Suprapubic skin (tissue), 4 donors: ENCODE measurements at regions not wholly inside any gene's neighbourhood (a gene's known extent, or its start where the extent isn't known, plus 50 kb on each side); places are given as distances from the start of the nearest gene placed in this dataset.

ENCODE experiments used
- DNase-seq, 2 donors: peaks; one replicate each; pipeline ENCODE4 v3.0.0-alpha.2; 2019; ENCODE audit warnings: low spot score in 2 of 2
- H3K27ac ChIP-seq: fragments of 200-600 bp; sonication (generic); one replicate; pipeline ENCODE4 v1.5.1; 2019
- H3K27me3 ChIP-seq: fragments of 200-600 bp; sonication (generic); one replicate; pipeline ENCODE4 v1.5.1; 2019
- H3K36me3 ChIP-seq: fragments of 200-600 bp; sonication (generic); one replicate; pipeline ENCODE4 v1.5.1; 2019
- H3K4me1 ChIP-seq: fragments of 200-600 bp; sonication (generic); one replicate; pipeline ENCODE4 v1.5.1; 2019
- H3K4me3 ChIP-seq: fragments of 200-600 bp; sonication (generic); one replicate; pipeline ENCODE4 v1.5.1; 2019; ENCODE audit warnings: mild to moderate bottlenecking
- H3K9me3 ChIP-seq: fragments of 200-600 bp; sonication (generic); one replicate; pipeline ENCODE4 v1.5.1; 2019
- EP300 ChIP-seq: sonication (generic); formaldehyde crosslinking; IDR thresholded peaks from one replicate; pipeline ENCODE4 v1.6.1; 2017; ENCODE audit warnings: antibody characterized with exemption
- POLR2A ChIP-seq, 2 donors: fragments of 450-650 bp; IDR thresholded peaks; one replicate each; pipeline ENCODE4 v1.6.1; 2017; ENCODE audit warnings: antibody characterized with exemption in 2 of 2, mild to moderate bottlenecking in 2 of 2, moderate library complexity in 2 of 2
- POLR2AphosphoS5 ChIP-seq, 3 donors: sonication (generic); formaldehyde crosslinking; IDR thresholded peaks; one replicate each; pipeline ENCODE4 v1.6.1; 2017; ENCODE audit warnings: antibody characterized with exemption in 3 of 3
- WGBS: methylation state at CpG from one replicate; pipeline ENCODE4 v1.1.5; 2018; 5-methylcytosine and 5-hydroxymethylcytosine counted together
- TF ChIP-seq, protein P1 (sequence below), 2 donors: fragments of 200-600 bp in 1 of 2; fragments of 450-650 bp in 1 of 2; sonication (generic) in 1 of 2; IDR thresholded peaks; one replicate each; pipeline ENCODE4 v1.5.1; 2016 to 2019; ENCODE audit warnings: antibody characterized with exemption in 2 of 2, mild to moderate bottlenecking in 1 of 2, moderate library complexity in 1 of 2

GRCh38 chr6:62683063-62683462 is 397.0 kb upstream of the KHDRBS2 start:
- DNase-seq: no peak
- Histone ChIP-seq H3K27ac (no peak overlapping the region), H3K27me3 (no peaks in the 10 kb centered on the region), H3K4me1 (no peaks in the 10 kb centered on the region), H3K4me3 (no peak overlapping the region), H3K36me3 (no peaks in the 10 kb centered on the region), H3K9me3 (no peaks in the 10 kb centered on the region)
- 79% methylated on average over 4 of the region's 4 CpGs for WGBS
- TF ChIP-seq POLR2A (IDR thresholded peaks at IDR 0.05) (no peak), POLR2AphosphoS5 (IDR thresholded peaks at IDR 0.05) (no peak), EP300 (no peak)
- TF ChIP-seq, protein P1, sequence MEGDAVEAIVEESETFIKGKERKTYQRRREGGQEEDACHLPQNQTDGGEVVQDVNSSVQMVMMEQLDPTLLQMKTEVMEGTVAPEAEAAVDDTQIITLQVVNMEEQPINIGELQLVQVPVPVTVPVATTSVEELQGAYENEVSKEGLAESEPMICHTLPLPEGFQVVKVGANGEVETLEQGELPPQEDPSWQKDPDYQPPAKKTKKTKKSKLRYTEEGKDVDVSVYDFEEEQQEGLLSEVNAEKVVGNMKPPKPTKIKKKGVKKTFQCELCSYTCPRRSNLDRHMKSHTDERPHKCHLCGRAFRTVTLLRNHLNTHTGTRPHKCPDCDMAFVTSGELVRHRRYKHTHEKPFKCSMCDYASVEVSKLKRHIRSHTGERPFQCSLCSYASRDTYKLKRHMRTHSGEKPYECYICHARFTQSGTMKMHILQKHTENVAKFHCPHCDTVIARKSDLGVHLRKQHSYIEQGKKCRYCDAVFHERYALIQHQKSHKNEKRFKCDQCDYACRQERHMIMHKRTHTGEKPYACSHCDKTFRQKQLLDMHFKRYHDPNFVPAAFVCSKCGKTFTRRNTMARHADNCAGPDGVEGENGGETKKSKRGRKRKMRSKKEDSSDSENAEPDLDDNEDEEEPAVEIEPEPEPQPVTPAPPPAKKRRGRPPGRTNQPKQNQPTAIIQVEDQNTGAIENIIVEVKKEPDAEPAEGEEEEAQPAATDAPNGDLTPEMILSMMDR (IDR thresholded peaks at IDR 0.05): no peak

DNA sequence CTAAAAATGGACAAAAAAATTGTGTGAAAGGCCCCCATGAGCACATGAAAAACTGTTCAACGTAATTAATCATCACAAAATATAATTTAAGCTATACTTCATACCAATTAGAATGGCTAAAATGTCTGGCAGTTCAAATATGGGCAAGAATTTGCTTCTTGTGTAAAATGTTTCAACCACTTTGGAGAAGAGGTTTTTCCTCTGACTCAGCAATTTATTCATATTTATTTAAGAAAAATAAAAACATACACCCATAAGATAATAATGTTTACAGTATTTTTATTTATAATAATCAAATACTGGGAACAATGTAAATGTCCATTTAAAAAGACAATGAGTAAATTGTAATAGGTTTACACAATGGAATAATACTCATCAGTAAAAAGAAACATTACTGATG is 395.1 kb upstream of the KHDRBS2 start:
- no peak overlapping the region for H3K4me3 ChIP-seq
- no peaks in the 10 kb centered on the region for H3K36me3 ChIP-seq
- no peaks in the 10 kb centered on the region for H3K4me1 ChIP-seq
- no peak overlapping the region for H3K27ac ChIP-seq
- no peaks in the 10 kb centered on the region for H3K27me3 ChIP-seq
- DNase-seq: no peak
- WGBS: 47% methylated on average over 1 of the region's 1 CpG
- H3K9me3 ChIP-seq: no peaks in the 10 kb centered on the region
- TF ChIP-seq EP300: no peak

GRCh38 chr6:62672989-62673388 is 387.0 kb upstream of the KHDRBS2 start:
- TF ChIP-seq POLR2AphosphoS5 (IDR thresholded peaks at IDR 0.05) (no peak), EP300 (no peak), POLR2A (IDR thresholded peaks at IDR 0.05) (no peak)
- TF ChIP-seq, protein P1 (IDR thresholded peaks at IDR 0.05): no peak
- Histone ChIP-seq H3K4me3 (no peak overlapping the region), H3K9me3 (peaks cover 5% of the 10 kb centered on the region), H3K27me3 (no peaks in the 10 kb centered on the region), H3K27ac (no peak overlapping the region), H3K4me1 (no peaks in the 10 kb centered on the region), H3K36me3 (no peaks in the 10 kb centered on the region)
- no peak for DNase-seq

DNA sequence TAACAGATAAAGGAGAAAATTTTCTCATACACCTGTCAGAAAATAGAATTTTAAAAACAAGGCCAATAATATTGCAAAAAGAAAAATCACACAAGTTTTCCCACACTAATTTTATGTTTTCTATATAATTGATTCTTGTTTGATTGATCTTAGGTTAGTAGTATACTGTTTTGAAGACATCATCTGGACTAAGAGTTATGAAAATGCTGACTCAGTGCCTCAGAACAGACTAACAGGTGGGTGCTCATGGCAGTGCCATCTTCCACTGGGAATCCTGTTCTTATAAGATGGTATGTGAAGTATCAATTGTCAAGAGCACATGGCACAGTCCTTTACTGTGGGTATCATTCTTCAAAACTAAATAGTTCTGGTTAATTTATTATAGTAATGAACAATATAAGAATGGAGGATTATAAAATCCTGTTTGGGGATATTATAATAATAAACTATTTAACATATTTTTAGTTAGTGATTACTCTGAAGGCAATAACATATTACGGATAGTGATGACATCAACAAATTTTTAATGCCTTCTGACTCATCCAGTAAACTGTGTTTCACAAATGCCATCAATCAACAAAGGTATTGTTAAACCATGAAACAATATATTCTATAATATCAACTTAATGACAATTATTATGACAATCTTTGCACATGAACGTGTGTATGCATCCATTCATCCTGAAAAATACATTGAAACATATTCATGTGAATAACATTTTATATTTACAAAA is 384.6 kb upstream of the KHDRBS2 start:
- no peak for DNase-seq
- Histone ChIP-seq H3K27ac (no peak overlapping the region), H3K36me3 (no peaks in the 10 kb centered on the region), H3K4me3 (no peak overlapping the region), H3K27me3 (no peaks in the 10 kb centered on the region), H3K9me3 (peaks cover 10% of the 10 kb centered on the region), H3K4me1 (no peaks in the 10 kb centered on the region)
- TF ChIP-seq EP300 (no peak), POLR2AphosphoS5 (IDR thresholded peaks at IDR 0.05) (no peak), POLR2A (IDR thresholded peaks at IDR 0.05) (no peak)
- TF ChIP-seq, protein P1 (IDR thresholded peaks at IDR 0.05): no peak
- WGBS: 66% methylated on average over 2 of the region's 2 CpGs

GRCh38 chr6:62669831-62670230 is 383.8 kb upstream of the KHDRBS2 start:
- Histone ChIP-seq H3K9me3 (peaks cover 10% of the 10 kb centered on the region), H3K4me3 (no peak overlapping the region), H3K36me3 (no peaks in the 10 kb centered on the region), H3K27me3 (no peaks in the 10 kb centered on the region), H3K4me1 (no peaks in the 10 kb centered on the region), H3K27ac (no peak overlapping the region)
- DNase-seq: no peak
- no peak for TF ChIP-seq POLR2AphosphoS5 (IDR thresholded peaks at IDR 0.05)

DNA sequence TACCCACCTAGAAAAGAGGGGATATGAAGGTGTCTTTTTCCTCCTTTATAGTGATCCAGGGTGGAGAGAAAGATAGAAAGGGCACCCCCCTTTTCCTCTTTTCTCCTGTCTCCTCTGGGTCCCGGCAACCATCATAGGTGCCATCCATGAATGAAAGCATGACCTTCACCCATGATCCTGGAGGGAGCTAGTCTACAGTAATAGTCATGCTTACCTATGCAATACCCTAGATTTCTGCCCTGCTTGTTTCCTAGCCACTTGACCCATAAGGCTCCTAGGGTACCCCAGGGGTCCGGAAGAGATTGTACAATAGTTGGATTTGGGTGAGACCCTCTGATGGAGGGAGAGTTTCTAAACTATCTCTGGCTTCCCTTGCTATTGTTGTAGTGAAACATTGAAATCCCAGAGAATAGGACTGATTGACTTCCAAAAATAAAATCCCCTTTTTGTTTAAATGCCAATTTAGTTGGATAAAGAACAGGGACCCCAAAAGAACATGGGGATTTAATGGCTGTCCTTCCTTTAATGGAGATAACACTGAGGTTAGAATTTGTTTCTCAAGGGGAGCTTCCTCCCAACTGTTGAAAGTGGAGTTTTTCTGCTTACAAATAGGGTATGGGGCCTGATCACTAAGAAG is 366.8 kb upstream of the KHDRBS2 start:
- no peaks in the 10 kb centered on the region for H3K36me3 ChIP-seq
- H3K9me3 ChIP-seq: peaks cover 20% of the 10 kb centered on the region
- no peak overlapping the region for H3K4me3 ChIP-seq
- no peak for TF ChIP-seq POLR2A (IDR thresholded peaks at IDR 0.05)
- TF ChIP-seq, protein P1 (IDR thresholded peaks at IDR 0.05): no peak
- TF ChIP-seq EP300: no peak
- TF ChIP-seq POLR2AphosphoS5 (IDR thresholded peaks at IDR 0.05): no peak
- no peaks in the 10 kb centered on the region for H3K27me3 ChIP-seq
- no peak overlapping the region for H3K27ac ChIP-seq
- no peaks in the 10 kb centered on the region for H3K4me1 ChIP-seq
- DNase-seq: no peak
- WGBS: 89% methylated on average over 2 of the region's 2 CpGs
